ENCODE measurements at regions not wholly inside any gene's neighbourhood (a gene's known extent, or its start where the extent isn't known, plus 50 kb on each side); places are given as distances from the start of the nearest gene placed in this dataset.
"Not testable (repeated sequence)": the region's sequence is repeated elsewhere in the genome, so short reads cannot be mapped to it uniquely, and the experiment has no call there.

GRCh38 chrX:46198858-46199257 is 346.4 kb downstream of the ZNF674 start:
- TF ChIP-seq REST (IDR thresholded peaks at IDR 0.05; ENCODE audit: insufficient read depth in 1 of 2, low read depth in 2 of 2, low read length in 1 of 2): no peak
- no peak for TF ChIP-seq TCF7L2 (IDR thresholded peaks at IDR 0.05; ENCODE audit: low read depth, low read length)
- no peak for TF ChIP-seq POLR2AphosphoS5 (IDR thresholded peaks at IDR 0.05; ENCODE audit: low read depth, low read length)
- no peak for TF ChIP-seq CTCF (IDR thresholded peaks at IDR 0.05)
- no peak for TF ChIP-seq SIN3A (IDR thresholded peaks at IDR 0.05; ENCODE audit: borderline replicate concordance, insufficient read depth, low read depth, low read length)
- Histone ChIP-seq H3K4me3 (ENCODE audit: low read depth in 2 of 2, low read length in 2 of 2) (no peak overlapping the region), H3K27ac (ENCODE audit: low read length) (no peak overlapping the region), H3K27me3 (ENCODE audit: control insufficient read depth, insufficient read depth, low read length) (no peaks in the 10 kb centered on the region), H3K36me3 (ENCODE audit: control insufficient read depth, insufficient read depth, low read length) (no peaks in the 10 kb centered on the region), H3K9me3 (ENCODE audit: control insufficient read depth, insufficient read depth, low read depth, low read length) (no peaks in the 10 kb centered on the region), H3K4me1 (ENCODE audit: control insufficient read depth, insufficient read depth, low read length) (no peaks in the 10 kb centered on the region; the same call in 1 of the 2 replicates)
- CTCF ChIA-PET: no interaction called here
- no peak for DNase-seq (ENCODE audit: low read depth, low spot score)
- no peak for ATAC-seq
- POLR2A ChIA-PET: no interaction called here
- no TSS peak for BruUV-seq (replicated peaks)
- intact Hi-C loops (cut with micrococcal nuclease; ENCODE audit: unreplicated experiment): no loop called here
- in situ Hi-C loops (cut with HindIII; ENCODE audit: low pct_unique_long_range_greater_than_20kb, low sequenced_read_pairs): no loop called here

- H3K27me3 ChIP-seq (ENCODE audit: control insufficient read depth, insufficient read depth, low read length); H3K4me1 ChIP-seq (ENCODE audit: control insufficient read depth, insufficient read depth, low read length); H3K4me3 ChIP-seq (ENCODE audit: low read depth in 2 of 2, low read length in 2 of 2); DNase-seq (ENCODE audit: low read depth, low spot score); ATAC-seq; H3K9me3 ChIP-seq (ENCODE audit: control insufficient read depth, insufficient read depth, low read depth, low read length); BruUV-seq (replicated peaks); CTCF ChIA-PET; POLR2A ChIA-PET; intact Hi-C loops (cut with micrococcal nuclease; ENCODE audit: unreplicated experiment); H3K36me3 ChIP-seq (ENCODE audit: control insufficient read depth, insufficient read depth, low read length); in situ Hi-C loops (cut with HindIII; ENCODE audit: low pct_unique_long_range_greater_than_20kb, low sequenced_read_pairs); H3K27ac ChIP-seq (ENCODE audit: low read length): not testable (repeated sequence)
These were observed 358.5 kb downstream of the ZNF674 start for GRCh38 chrX:46186811-46187106.

GRCh38 chrX:46185923-46186810 is 359.1 kb downstream of the ZNF674 start:
- Histone ChIP-seq H3K27me3 (ENCODE audit: control insufficient read depth, insufficient read depth, low read length) (no peaks in the 10 kb centered on the region), H3K4me1 (ENCODE audit: control insufficient read depth, insufficient read depth, low read length) (peaks cover 4% of the 10 kb centered on the region; the same call in 1 of the 2 replicates), H3K9me3 (ENCODE audit: control insufficient read depth, insufficient read depth, low read depth, low read length) (no peaks in the 10 kb centered on the region), H3K36me3 (ENCODE audit: control insufficient read depth, insufficient read depth, low read length) (no peaks in the 10 kb centered on the region), H3K27ac (ENCODE audit: low read length) (no peak overlapping the region), H3K4me3 (ENCODE audit: low read depth in 2 of 2, low read length in 2 of 2) (no peak overlapping the region)
- DNase-seq (ENCODE audit: low read depth, low spot score) (no peak), ATAC-seq (no peak)
- TF ChIP-seq CTCF (IDR thresholded peaks at IDR 0.05) (no peak), TCF7L2 (IDR thresholded peaks at IDR 0.05; ENCODE audit: low read depth, low read length) (no peak), REST (IDR thresholded peaks at IDR 0.05; ENCODE audit: insufficient read depth in 1 of 2, low read depth in 2 of 2, low read length in 1 of 2) (no peak)
- no TSS peak for BruUV-seq (replicated peaks)
- CTCF ChIA-PET: no interaction called here
- POLR2A ChIA-PET: no interaction called here
- intact Hi-C loops (cut with micrococcal nuclease; ENCODE audit: unreplicated experiment) (no loop called here), in situ Hi-C loops (cut with HindIII; ENCODE audit: low pct_unique_long_range_greater_than_20kb, low sequenced_read_pairs) (no loop called here)

Data from Panc1 (cell line).